HS-27A (cell line): ENCODE measurements at regions not wholly inside any gene's neighbourhood (a gene's known extent, or its start where the extent isn't known, plus 50 kb on each side); places are given as distances from the start of the nearest gene placed in this dataset.
"Not testable (repeated sequence)": the region's sequence is repeated elsewhere in the genome, so short reads cannot be mapped to it uniquely, and the experiment has no call there.

Source experiments
- DNase-seq: peaks from one replicate; pipeline ENCODE4 v3.0.0-alpha.2; 2012; ENCODE audit warnings: low read depth, missing footprints

- DNase-seq = no peak
These were observed 238.5 kb upstream of the ZNF385D start for GRCh38 chr3:21989341-21990042.

DNA sequence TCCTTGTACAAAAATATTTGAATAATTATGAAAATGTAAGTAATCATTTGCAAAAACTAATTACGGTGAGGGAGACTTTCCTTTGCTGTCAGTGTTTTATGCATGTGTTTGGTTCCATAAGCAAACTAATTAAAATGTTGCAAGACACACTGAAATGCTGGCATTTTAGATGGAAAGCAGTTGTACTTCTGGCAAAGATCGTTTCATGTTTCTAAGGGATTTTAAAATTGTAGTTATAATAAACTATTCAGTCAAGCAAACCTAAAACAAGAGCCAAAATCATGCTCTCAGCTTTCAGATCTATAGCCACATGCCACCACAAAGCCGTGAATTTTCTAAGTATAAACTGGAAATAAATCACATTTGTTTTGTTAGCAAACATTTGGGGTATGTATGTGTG lies 240.1 kb upstream of the ZNF385D start:
- no peak for DNase-seq

- DNase-seq = no peak
These were observed 244.1 kb upstream of the ZNF385D start for GRCh38 chr3:21995079-21995607.

GRCh38 chr3:22007368-22007767 lies 256.4 kb upstream of the ZNF385D start:
- no peak for DNase-seq

DNA sequence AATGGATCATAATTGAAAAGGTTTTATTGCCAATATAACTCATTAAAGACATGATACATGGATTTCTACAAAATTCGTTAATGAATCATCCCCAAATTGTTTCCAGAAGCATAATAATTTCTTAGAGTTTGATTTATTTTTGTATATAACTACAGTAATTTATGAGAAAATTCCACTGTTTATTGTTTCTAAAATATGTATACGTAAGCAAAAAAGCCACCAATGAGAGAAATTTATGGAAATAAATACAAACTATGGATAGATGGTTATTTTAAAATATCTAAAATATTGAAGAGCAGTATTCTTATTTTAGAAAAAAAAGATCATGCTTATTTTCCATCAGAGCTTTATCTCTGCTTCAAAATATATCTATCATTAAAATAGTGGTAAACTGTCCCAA lies 260.0 kb upstream of the ZNF385D start:
- no peak for DNase-seq

- DNase-seq = peak; percentile 4
These were observed 261.5 kb upstream of the ZNF385D start for GRCh38 chr3:22012471-22012870.

DNA sequence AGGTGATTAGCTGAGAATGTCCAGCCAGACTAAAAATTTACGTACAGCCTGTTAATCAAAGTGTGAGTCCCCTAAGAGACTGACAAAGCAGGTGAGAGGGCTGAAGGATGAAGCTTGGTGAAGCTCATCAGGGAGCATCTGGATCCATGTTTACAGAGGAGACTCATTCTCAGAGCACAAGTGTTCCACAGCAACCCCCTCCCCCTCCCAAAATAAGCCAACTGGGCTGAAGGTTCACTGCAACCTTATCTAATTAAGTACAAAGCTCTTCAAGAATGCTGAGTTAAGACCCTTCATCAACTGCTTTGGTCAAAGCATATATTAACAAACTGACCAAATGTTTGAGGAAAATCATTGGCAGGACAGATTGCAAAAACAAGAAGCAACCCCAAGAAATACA lies 262.6 kb upstream of the ZNF385D start:
- no peak for DNase-seq

DNA sequence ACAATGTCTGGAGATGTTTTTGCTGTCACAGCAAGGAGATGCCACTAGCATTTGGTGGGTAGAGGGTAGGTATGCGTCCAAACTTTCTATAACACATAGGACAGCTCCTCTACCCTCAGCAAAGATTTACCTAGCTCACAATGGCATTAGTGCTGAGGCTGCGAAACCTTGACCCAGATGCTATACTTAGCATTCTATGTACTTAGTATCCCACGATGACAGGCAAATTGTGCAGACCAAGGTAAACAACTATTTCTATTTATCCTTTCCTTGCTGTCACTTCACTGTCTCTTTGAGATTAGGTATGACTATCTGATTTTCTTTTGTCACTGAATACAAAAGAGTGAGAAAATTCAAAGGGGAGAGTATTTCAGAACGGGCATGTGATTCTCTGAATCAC lies 265.2 kb upstream of the ZNF385D start:
- DNase-seq = no peak

DNA sequence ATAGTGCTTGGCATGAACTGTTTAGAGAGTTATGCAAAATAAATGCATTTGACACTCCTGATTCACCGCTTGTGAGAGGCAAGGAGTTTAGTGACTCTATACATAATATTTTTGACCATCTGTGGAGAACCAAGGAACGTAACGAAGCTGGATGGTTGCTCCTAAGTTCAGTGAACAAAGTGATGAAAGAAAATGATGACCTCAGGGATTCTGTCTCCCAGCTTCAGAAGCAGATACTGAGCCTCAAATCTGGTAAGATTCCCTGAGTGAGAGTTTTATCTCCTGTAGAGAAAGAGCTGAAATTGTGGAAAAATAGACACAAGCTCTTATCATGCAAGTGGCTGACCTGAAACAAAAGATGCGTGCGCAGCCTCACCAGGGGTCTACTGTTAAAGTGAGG lies 273.6 kb upstream of the ZNF385D start:
- DNase-seq = not testable (repeated sequence)

GRCh38 chr3:22029480-22029879 lies 278.5 kb upstream of the ZNF385D start:
- DNase-seq = no peak

GRCh38 chr3:22039161-22039560 lies 288.2 kb upstream of the ZNF385D start:
- no peak for DNase-seq

- no peak for DNase-seq
These were observed 289.1 kb upstream of the ZNF385D start for GRCh38 chr3:22040150-22040549.

GRCh38 chr3:22045882-22046281 lies 294.9 kb upstream of the ZNF385D start:
- no peak for DNase-seq

DNA sequence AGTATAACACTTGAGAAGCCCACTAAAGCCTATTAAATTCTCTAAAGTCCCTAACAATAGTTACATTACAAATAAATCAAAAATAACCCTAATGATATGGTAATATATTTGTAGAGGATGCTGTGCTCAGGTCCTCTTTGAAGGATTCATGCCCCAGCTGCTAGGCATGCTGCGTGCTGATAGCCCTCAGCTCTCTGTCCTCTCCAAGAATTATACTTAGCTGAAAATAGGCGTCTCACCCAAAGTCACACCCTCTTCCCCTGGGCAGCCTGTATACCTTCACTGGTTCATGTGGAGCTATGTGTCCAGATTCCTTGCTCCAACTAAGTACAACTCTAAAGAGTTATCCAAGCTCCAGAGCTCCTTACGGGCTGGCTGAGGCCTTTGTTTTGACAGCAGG lies 312.5 kb upstream of the ZNF385D start:
- DNase-seq = no peak

DNA sequence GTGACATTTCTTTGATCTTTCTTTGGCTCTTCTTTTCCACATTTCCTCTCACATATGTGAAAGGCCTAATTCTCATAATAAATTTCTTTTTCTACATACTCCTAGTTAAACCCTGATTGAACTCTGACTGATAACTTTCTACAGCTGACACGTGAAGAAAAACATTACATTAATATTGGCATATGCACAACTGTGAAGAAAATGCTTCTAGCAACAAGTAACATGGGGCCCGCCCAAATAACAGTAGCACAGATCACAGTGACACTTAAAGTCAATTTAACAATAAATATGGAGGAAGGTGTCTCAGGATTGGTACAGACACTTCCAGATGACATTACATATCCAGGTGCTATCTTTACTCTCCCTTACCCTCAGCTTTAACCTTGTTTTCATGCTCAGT lies 317.6 kb upstream of the ZNF385D start:
- no peak for DNase-seq

DNA sequence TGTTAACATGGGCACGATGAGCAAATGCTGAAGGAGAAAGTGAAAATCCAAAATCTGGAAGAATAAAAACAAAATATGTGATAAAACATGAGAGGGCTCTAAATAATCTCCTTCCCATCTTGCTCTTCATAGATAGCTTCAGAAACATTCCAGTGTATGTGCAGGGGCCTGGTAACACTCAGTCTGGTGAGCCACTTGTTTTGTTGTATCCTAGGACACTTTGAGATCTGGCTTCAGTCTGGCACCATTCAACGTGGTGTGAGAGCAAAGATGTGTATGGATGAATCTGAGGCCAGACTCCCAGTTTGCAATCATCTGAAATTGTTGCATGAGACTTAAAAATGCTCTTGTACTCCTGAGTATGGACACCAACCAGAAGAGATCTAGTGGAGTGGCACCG lies 337.2 kb upstream of the ZNF385D start:
- DNase-seq = no peak

- no peak for DNase-seq
These were observed 338.3 kb upstream of the ZNF385D start for GRCh38 chr3:22089284-22089683.

- DNase-seq = no peak
These were observed 340.3 kb upstream of the ZNF385D start for GRCh38 chr3:22091329-22091728.

DNA sequence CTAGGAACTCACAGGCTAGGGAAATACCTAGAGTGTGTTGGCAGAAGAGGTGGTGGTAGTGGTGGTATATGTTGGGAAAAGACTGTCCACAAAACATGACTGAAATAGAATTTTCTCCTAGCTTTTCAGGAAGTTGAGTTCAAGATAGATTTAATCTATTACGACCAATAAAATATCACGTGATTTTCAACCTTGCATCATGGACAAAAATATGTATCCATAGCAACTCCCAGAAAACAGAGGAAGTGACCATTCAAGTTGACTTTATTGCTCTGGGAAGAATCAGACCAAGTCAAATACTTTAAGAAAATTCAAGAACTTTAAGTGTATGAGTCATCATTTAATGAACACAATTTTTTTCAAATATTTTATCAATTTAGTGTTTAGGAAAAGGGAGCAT lies 347.0 kb upstream of the ZNF385D start:
- DNase-seq = no peak

DNA sequence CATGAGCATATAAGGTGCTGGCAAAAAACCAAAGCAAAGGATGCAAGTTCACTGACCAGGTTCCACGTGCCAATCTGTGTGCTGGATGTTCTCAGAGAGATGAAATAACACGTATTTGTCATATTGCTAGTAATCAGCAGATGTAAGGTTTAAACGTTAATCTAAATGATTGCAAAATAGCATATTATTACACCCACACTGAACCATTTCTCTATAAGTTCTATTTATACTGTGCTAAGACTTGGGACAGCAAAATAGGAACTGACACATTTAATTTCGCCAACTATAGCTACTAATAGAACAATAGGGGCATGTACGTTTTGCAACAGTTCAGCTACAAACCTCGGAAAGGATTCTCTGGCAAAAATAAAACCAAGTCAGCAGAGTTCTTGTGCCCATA lies 350.3 kb upstream of the ZNF385D start:
- no peak for DNase-seq

DNA sequence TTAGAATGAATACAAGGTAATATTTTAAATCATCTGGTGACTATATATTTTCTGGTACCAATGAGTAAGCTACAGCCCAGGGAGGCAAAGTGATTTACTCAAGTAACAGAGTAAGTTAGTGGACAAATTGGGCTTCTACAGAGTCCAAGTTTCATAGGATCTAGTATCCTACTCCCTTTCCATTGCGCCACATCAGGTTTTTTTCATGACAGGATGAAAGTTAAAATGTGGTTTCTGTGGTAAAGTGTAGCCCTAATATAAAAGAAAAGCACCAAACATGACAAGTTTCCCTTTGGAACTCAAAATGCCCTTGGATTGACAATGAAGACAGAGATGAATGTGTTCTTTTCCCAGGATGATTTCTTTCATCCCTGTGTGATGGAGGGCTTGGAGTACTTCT lies 350.8 kb upstream of the ZNF385D start:
- DNase-seq = no peak

DNA sequence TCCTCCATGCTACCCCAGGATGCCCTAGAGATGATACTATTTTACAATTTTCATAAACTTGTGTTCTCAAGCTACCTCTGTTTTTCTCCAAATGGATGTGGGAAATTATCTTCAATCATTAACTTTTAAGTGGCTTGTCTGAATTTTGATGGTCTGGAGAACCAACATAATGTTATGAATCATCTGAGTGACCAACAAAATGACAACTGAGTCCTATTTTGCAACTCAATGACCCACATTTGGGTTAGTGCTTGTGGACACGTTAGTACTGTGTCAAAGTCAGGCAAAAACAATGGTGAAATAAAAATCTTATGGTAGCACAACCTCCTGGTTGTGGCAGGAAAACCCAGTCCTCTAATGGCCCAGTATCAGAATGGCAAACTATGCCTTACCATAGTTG lies 352.4 kb upstream of the ZNF385D start:
- DNase-seq = no peak

DNA sequence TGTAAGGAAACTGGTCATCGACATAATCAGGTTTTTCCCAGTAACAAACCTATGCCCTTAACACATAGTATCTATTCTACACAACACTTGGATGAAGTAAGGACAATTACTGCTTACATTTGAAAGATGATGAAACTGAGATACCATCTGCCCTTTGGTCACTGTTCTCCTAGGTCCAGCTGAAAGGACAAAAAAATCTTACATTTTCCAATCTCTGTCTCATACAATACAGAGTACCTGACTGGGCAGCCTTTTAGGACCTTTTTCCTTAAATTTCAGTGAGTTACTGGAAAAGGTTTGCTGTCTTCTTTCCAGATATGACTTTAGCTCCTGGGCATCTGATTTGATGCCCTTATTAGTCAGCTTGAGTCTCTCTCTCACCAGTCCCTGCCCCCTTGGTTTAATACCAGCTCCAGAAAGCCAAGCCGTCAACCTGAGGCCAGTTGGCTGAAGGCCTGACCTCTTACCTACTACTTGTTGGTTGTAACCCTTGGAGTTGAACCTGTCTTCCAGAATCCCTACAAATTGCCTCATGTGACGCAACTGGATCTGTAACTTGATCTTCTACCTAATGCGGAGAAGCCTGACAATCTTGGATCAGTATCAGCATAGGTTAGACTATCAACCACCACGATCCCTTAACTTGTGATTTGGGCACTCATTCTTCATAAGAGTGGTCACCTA lies 355.3 kb upstream of the ZNF385D start:
- DNase-seq = no peak

GRCh38 chr3:22111226-22111625 lies 360.2 kb upstream of the ZNF385D start:
- DNase-seq = no peak
